Retinal pigment epithelial cell (primary cell): ENCODE measurements at regions not wholly inside any gene's neighbourhood (a gene's known extent, or its start where the extent isn't known, plus 50 kb on each side); places are given as distances from the start of the nearest gene placed in this dataset.
"Not testable (repeated sequence)": the region's sequence is repeated elsewhere in the genome, so short reads cannot be mapped to it uniquely, and the experiment has no call there.

Experiments used
- DNase-seq: peaks from one replicate; pipeline ENCODE4 v3.0.0-alpha.2; 2010; ENCODE audit warnings: low read depth
- H3K4me3 ChIP-seq: 2 replicates; pipeline ENCODE4 v1.5.1; 2011; ENCODE audit warnings: mild to moderate bottlenecking, low read length, control low read depth, moderate library complexity
- CTCF ChIP-seq: conservative IDR thresholded peaks from 2 replicates; pipeline ENCODE4 v1.5.1; 2011; ENCODE audit warnings: low read depth, low read length, control low read depth, inconsistent platforms

DNA sequence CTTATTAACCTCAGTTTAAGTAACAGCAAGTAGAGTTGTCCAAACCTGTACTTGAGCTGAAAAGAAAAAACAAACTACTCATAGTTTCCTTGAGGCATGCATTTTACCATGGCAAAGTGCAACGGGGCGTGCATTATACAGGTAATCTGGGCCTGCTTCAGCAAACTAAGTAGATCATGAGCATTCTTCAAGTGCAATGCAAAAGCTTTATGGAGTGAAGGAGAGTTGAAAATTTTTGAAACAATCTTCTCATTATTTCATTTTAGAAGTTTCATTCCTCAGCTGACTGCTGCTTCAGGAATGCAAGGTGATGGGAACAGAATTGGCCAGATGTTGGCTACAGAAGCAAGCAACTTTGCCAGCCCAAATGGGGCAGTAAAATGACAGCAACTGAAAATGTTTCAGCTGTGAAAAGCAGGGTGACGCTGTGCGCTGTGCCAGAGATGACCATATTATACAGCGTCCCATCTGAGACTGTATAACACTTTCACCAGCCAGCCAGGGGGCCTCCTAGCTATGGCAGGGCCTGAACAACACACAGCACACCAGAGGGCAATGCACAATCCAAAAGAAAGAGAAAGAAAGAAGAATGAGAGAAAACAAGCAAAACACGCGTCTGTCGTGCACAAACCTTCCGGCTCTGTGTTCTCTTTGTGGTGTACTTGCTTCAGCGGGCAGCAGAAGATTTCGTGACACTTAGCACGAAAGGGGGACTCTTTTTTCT, 145.5 kb upstream of the FGF13 start:
- TF ChIP-seq CTCF, result no peak
- peak; percentile 37 for DNase-seq
- no peak overlapping the region for H3K4me3 ChIP-seq

GRCh38 chrX:138853936-138854335, 142.4 kb upstream of the FGF13 start:
- DNase-seq, result no peak
- no peak for TF ChIP-seq CTCF
- no peak overlapping the region for H3K4me3 ChIP-seq

DNA sequence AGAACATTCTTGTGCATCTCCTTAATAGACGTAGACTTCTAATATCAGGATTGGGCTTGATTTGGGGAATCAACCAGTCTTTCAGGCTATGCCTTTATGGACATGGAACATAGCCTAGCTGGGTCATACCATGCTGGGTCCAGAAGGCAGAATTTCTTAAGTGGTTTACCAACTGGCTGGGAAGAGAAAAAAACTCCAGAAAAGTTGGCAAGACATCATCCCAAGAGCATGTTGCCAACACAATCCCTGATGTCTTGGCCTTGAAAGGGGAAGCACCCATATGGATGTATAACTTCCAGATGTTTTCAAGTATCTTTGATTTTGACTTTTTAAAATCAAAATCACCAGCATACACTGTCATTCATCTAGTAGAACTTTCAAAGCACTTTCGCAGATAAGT, 138.0 kb upstream of the FGF13 start:
- DNase-seq, result no peak
- no peak for TF ChIP-seq CTCF
- H3K4me3 ChIP-seq, result no peak overlapping the region

DNA sequence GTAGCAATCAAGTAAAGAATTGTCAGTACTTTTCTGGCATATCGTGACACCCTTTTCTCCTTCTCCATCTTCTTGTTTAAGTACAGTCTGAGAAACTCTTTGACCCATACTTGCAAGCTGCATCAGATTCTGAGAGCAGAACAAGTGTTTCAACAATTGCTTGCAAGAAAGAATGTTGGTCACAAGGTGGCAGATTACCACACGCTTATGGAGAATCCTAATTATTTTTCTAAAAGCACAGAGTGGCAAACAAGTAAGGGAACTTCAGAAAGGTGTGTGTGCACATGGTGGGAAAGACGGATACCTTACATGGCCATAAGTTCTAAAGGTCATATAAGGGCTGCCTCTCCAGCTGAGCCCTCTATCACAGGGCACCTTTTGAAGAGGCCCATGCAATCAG, 136.4 kb upstream of the FGF13 start:
- DNase-seq, result peak; percentile 9
- no peak for TF ChIP-seq CTCF
- H3K4me3 ChIP-seq, result no peak overlapping the region

- no peak for DNase-seq
- TF ChIP-seq CTCF, result no peak
- H3K4me3 ChIP-seq, result no peak overlapping the region
These were observed 134.3 kb upstream of the FGF13 start for GRCh38 chrX:138845786-138846185.

DNA sequence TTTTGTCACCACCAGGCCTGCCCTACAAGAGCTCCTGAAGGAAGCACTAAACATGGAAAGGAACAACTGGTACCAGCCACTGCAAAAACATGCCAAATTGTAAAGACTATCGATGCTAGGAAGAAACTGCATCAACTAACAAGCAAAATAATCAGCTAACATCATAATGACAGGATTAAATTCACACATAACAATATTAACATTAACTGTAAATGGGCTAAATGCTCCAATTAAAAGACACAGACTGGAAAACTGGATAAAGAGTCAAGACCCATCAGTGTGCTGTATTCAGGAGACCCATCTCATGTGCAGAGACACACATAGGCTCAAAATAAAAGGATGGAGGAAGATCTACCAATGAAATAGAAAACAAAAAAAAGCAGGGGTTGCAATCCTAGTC, 95.9 kb upstream of the FGF13 start:
- not testable (repeated sequence) for DNase-seq, H3K4me3 ChIP-seq

GRCh38 chrX:138794246-138794645, 82.7 kb upstream of the FGF13 start:
- no peak for TF ChIP-seq CTCF
- no peak overlapping the region for H3K4me3 ChIP-seq
- no peak for DNase-seq
